ENCODE measurements at regions not wholly inside any gene's neighbourhood (a gene's known extent, or its start where the extent isn't known, plus 50 kb on each side); places are given as distances from the start of the nearest gene placed in this dataset.

GRCh38 chr4:154073107-154073822 is 284.4 kb upstream of the SFRP2 start:
- TF ChIP-seq CTCF (conservative IDR thresholded peaks at IDR 0.05; ENCODE audit: low read depth, low read length) = no peak
- TF ChIP-seq EZH2 (IDR thresholded peaks at IDR 0.05; ENCODE audit: low read length, unreplicated experiment) = no peak
